Liver (tissue), 7 donors: ENCODE measurements at regions not wholly inside any gene's neighbourhood (a gene's known extent, or its start where the extent isn't known, plus 50 kb on each side); places are given as distances from the start of the nearest gene placed in this dataset.

Experiments used
- DNase-seq: peaks from one replicate; pipeline ENCODE4 v3.0.0-alpha.2; 2017; ENCODE audit warnings: low spot score
- H3K27ac ChIP-seq, 2 donors: one replicate each; pipeline ENCODE4 v1.7.0; 2013; ENCODE audit warnings: inconsistent platforms in 2 of 2, low read length in 2 of 2, control low read depth in 1 of 2, low read depth in 1 of 2, mild to moderate bottlenecking in 1 of 2
- H3K27me3 ChIP-seq, 4 donors: one replicate each; pipeline versions ENCODE4 v1.6.1 to v1.7.0; 2013; ENCODE audit warnings: low read length in 3 of 4, inconsistent platforms in 1 of 4, mild to moderate bottlenecking in 1 of 4, moderate library complexity in 1 of 4; ENCODE audit not compliant: control insufficient read depth in 4 of 4, insufficient read depth in 4 of 4
- H3K36me3 ChIP-seq, 4 donors: one replicate each; pipeline versions ENCODE4 v1.6.1 to v1.7.0; 2013; ENCODE audit warnings: low read length in 3 of 4, mild to moderate bottlenecking in 3 of 4, low read depth in 1 of 4, moderate library complexity in 1 of 4; ENCODE audit not compliant: control insufficient read depth in 4 of 4, insufficient read depth in 3 of 4
- H3K4me1 ChIP-seq, 4 donors: one replicate each; pipeline versions ENCODE4 v1.6.1 to v1.7.0; 2013; ENCODE audit warnings: low read length in 3 of 4, mild to moderate bottlenecking in 3 of 4, moderate library complexity in 1 of 4; ENCODE audit not compliant: control insufficient read depth in 4 of 4, insufficient read depth in 4 of 4
- H3K4me3 ChIP-seq, 3 donors: one replicate each; pipeline versions ENCODE4 v1.6.1 to v1.7.0; 2013; ENCODE audit warnings: low read length in 3 of 3, control low read depth in 1 of 3, low read depth in 1 of 3, mild to moderate bottlenecking in 1 of 3
- H3K9ac ChIP-seq, 2 donors: one replicate each; pipeline ENCODE4 v1.7.0; 2013; ENCODE audit warnings: low read length in 2 of 2, mild to moderate bottlenecking in 2 of 2, moderate library complexity in 2 of 2, control low read depth in 1 of 2, low read depth in 1 of 2
- H3K9me3 ChIP-seq, 4 donors: one replicate each; pipeline versions ENCODE4 v1.6.1 to v1.7.0; 2013; ENCODE audit warnings: low read length in 3 of 4; ENCODE audit not compliant: control insufficient read depth in 4 of 4
- ATF3 ChIP-seq: IDR thresholded peaks from 2 replicates; pipeline ENCODE4 v1.6.1; 2016; ENCODE audit warnings: antibody characterized with exemption
- EGR1 ChIP-seq, 2 donors: IDR thresholded peaks; 2 replicates each; pipeline ENCODE4 v1.6.1; 2016 to 2018; ENCODE audit warnings: antibody characterized with exemption in 2 of 2, low read depth in 2 of 2
- FOXA1 ChIP-seq: IDR thresholded peaks from 2 replicates; pipeline ENCODE4 v1.6.1; 2016; ENCODE audit warnings: antibody characterized with exemption
- GABPA ChIP-seq, 2 donors: IDR thresholded peaks in 1 of 2; conservative IDR thresholded peaks in 1 of 2; 2 replicates each; pipeline ENCODE4 v1.6.1; 2016; ENCODE audit warnings: antibody characterized with exemption in 2 of 2, mild to moderate bottlenecking in 1 of 2, moderate library complexity in 1 of 2
- HNF4A ChIP-seq, 2 donors: conservative IDR thresholded peaks; 2 replicates each; pipeline ENCODE4 v1.6.1; 2016; ENCODE audit warnings: antibody characterized with exemption in 2 of 2, mild to moderate bottlenecking in 2 of 2
- HNF4G ChIP-seq: IDR thresholded peaks from 2 replicates; pipeline ENCODE4 v1.6.1; 2016; ENCODE audit warnings: antibody characterized with exemption
- JUND ChIP-seq, 2 donors: IDR thresholded peaks; 2 replicates each; pipeline ENCODE4 v1.6.1; 2016; ENCODE audit warnings: antibody characterized with exemption in 2 of 2
- MAX ChIP-seq: IDR thresholded peaks from 2 replicates; pipeline ENCODE4 v1.6.1; 2016; ENCODE audit warnings: antibody characterized with exemption
- RAD21 ChIP-seq, 2 donors: IDR thresholded peaks; 2 replicates each; pipeline ENCODE4 v1.6.1; 2016; ENCODE audit warnings: antibody characterized with exemption in 2 of 2, mild to moderate bottlenecking in 2 of 2
- REST ChIP-seq: IDR thresholded peaks from 2 replicates; pipeline ENCODE4 v1.6.1; 2016; ENCODE audit warnings: antibody characterized with exemption, mild to moderate bottlenecking
- RXRA ChIP-seq, 2 donors: IDR thresholded peaks; 2 replicates each; pipeline ENCODE4 v1.6.1; 2017 to 2018; ENCODE audit warnings: antibody characterized with exemption in 2 of 2, mild to moderate bottlenecking in 1 of 2
- SP1 ChIP-seq: IDR thresholded peaks from 2 replicates; pipeline ENCODE4 v1.6.1; 2018; ENCODE audit warnings: antibody characterized with exemption, mild to moderate bottlenecking
- TAF1 ChIP-seq: conservative IDR thresholded peaks from 2 replicates; pipeline ENCODE4 v1.6.1; 2016; ENCODE audit warnings: antibody characterized with exemption, mild to moderate bottlenecking
- YY1 ChIP-seq: IDR thresholded peaks from 2 replicates; pipeline ENCODE4 v1.6.1; 2016; ENCODE audit warnings: antibody characterized with exemption, mild to moderate bottlenecking
- ZBTB33 ChIP-seq: IDR thresholded peaks from 2 replicates; pipeline ENCODE4 v1.6.1; 2016; ENCODE audit warnings: antibody characterized with exemption
- WGBS: extraction: QIAGEN DNeasy Blood & Tissue Kit; methylation state at CpG from one replicate; pipeline ENCODE4 v1.1.7; 2013; 5-methylcytosine and 5-hydroxymethylcytosine counted together
- donor health status: healthy.
- donor health status: healthy.
- donor health status: healthy.
- donor health status: healthy.

GRCh38 chr2:122216071-122216470 lies 460.6 kb downstream of the TSN start (continued):
- TF ChIP-seq ATF3 (no peak), RXRA (IDR thresholded peaks at IDR 0.05) (no peak), ZBTB33 (no peak), SP1 (no peak), EGR1 (IDR thresholded peaks at IDR 0.05; ENCODE audit: low read depth in 2 of 2) (no peak)

GRCh38 chr2:122216901-122217300 lies 461.4 kb downstream of the TSN start:
- H3K27ac ChIP-seq: no peak overlapping the region
- DNase-seq: no peak
- TF ChIP-seq HNF4A (conservative IDR thresholded peaks at IDR 0.05) (no peak), ZBTB33 (no peak), FOXA1 (no peak), REST (no peak)
- H3K36me3 ChIP-seq: no peaks in the 10 kb centered on the region
- H3K9me3 ChIP-seq: no peaks in the 10 kb centered on the region
- 85% methylated on average over 4 of the region's 4 CpGs for WGBS
- H3K4me1 ChIP-seq: no peaks in the 10 kb centered on the region
- no peak overlapping the region for H3K9ac ChIP-seq
- peaks cover 0 to 6% (median 0%) of the 10 kb centered on the region in 4 donors for H3K27me3 ChIP-seq
- no peak overlapping the region for H3K4me3 ChIP-seq

- Histone ChIP-seq H3K36me3 (no peaks in the 10 kb centered on the region), H3K4me1 (no peaks in the 10 kb centered on the region), H3K4me3 (no peak overlapping the region), H3K27me3 (peaks cover 0 to 6% (median 0%) of the 10 kb centered on the region in 4 donors), H3K9ac (no peak overlapping the region), H3K27ac (no peak overlapping the region), H3K9me3 (no peaks in the 10 kb centered on the region)
- DNase-seq: no peak
- 87% methylated on average over 8 of the region's 8 CpGs for WGBS
- TF ChIP-seq ATF3 (no peak), RAD21 (IDR thresholded peaks at IDR 0.05) (no peak), EGR1 (IDR thresholded peaks at IDR 0.05; ENCODE audit: low read depth in 2 of 2) (no peak), HNF4G (no peak), TAF1 (no peak), YY1 (no peak), FOXA1 (no peak), REST (no peak), GABPA (IDR thresholded peaks at IDR 0.05 in 1 of 2, conservative IDR thresholded peaks at IDR 0.05 in 1 of 2) (no peak), HNF4A (conservative IDR thresholded peaks at IDR 0.05) (no peak), MAX (no peak), ZBTB33 (no peak), JUND (IDR thresholded peaks at IDR 0.05) (no peak)
Observed at GRCh38 chr2:122218596-122218995, 463.1 kb downstream of the TSN start.
